ENCODE measurements at regions not wholly inside any gene's neighbourhood (a gene's known extent, or its start where the extent isn't known, plus 50 kb on each side); places are given as distances from the start of the nearest gene placed in this dataset.

DNA sequence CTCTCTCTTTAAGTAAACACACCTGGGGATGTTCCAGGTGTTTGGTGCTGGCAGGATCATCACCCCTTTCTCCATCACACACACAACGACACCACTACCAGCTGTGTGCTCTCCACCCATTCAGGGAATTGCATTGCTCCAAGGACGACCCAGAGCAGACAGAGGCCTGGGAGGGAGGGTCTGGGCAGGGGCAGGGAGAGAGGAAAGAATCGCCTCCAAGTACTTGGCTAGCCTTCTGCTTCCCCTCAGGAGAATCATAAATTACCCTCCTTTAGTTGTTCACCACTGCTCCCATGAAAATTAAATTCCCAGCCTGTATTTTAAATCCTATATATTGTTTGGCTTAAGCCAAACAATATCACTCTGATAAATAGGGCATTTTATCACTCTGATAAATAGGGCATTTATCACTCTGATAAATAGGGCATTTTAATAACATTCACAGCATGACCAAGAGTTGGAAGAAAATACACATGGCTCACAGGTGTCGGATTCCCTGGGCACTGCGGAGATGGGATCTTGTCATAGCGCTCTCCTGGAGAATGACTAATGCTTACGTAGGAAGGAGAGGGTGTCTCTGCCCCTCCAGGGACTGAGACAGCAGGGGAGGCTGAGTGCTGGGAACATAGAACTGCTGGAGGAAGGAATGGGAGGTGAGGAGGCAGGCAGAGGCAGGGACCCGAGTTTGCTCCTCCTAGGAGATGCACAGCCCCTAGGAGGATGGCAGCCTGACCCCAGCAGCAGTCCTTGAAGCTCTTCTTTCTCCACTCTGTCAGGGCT is 673.6 kb downstream of the HS3ST4 start:
- Histone ChIP-seq H3K9me3 (no peaks in the 10 kb centered on the region), H3K27me3 (no peaks in the 10 kb centered on the region), H3K27ac (no peak overlapping the region), H3K36me3 (no peaks in the 10 kb centered on the region), H3K4me3 (no peak overlapping the region), H3K4me1 (no peaks in the 10 kb centered on the region)
- no peak for DNase-seq
- TF ChIP-seq, protein P1, sequence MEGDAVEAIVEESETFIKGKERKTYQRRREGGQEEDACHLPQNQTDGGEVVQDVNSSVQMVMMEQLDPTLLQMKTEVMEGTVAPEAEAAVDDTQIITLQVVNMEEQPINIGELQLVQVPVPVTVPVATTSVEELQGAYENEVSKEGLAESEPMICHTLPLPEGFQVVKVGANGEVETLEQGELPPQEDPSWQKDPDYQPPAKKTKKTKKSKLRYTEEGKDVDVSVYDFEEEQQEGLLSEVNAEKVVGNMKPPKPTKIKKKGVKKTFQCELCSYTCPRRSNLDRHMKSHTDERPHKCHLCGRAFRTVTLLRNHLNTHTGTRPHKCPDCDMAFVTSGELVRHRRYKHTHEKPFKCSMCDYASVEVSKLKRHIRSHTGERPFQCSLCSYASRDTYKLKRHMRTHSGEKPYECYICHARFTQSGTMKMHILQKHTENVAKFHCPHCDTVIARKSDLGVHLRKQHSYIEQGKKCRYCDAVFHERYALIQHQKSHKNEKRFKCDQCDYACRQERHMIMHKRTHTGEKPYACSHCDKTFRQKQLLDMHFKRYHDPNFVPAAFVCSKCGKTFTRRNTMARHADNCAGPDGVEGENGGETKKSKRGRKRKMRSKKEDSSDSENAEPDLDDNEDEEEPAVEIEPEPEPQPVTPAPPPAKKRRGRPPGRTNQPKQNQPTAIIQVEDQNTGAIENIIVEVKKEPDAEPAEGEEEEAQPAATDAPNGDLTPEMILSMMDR (IDR thresholded peaks at IDR 0.05): no peak
- no peak for TF ChIP-seq POLR2A (IDR thresholded peaks at IDR 0.05)

DNA sequence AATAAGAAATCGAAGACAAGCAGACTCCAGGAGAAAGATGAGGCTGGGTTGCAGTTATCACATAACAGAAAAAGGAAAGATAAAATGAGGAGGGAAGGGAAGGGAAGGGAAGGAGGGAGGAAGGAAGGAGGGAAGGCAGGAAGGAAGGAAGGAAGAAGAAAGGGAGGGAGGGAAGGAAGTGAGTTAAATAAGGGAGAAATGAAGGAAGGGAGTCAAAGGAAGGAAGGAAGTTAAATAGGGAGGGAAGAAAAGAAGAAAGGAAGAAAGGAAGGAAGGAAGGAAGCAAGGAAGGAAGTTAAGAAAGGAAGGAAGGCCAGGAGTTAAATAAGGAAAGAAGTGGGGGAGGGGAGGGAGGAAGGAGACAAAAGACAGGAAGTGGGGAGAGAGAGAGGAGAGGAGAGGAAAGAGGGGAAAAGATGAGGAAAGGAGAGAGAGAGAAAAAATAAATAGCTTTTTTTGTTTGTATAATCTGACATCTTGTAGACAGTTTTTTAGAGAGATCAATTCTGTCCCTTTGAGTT is 679.6 kb downstream of the HS3ST4 start:
- no peaks in the 10 kb centered on the region for H3K4me1 ChIP-seq
- DNase-seq: no peak
- H3K27ac ChIP-seq: no peak overlapping the region
- TF ChIP-seq POLR2A (IDR thresholded peaks at IDR 0.05): no peak
- TF ChIP-seq, protein P1 (IDR thresholded peaks at IDR 0.05): no peak
- H3K27me3 ChIP-seq: no peaks in the 10 kb centered on the region
- no peaks in the 10 kb centered on the region for H3K9me3 ChIP-seq
- no peaks in the 10 kb centered on the region for H3K36me3 ChIP-seq
- H3K4me3 ChIP-seq: no peak overlapping the region

DNA sequence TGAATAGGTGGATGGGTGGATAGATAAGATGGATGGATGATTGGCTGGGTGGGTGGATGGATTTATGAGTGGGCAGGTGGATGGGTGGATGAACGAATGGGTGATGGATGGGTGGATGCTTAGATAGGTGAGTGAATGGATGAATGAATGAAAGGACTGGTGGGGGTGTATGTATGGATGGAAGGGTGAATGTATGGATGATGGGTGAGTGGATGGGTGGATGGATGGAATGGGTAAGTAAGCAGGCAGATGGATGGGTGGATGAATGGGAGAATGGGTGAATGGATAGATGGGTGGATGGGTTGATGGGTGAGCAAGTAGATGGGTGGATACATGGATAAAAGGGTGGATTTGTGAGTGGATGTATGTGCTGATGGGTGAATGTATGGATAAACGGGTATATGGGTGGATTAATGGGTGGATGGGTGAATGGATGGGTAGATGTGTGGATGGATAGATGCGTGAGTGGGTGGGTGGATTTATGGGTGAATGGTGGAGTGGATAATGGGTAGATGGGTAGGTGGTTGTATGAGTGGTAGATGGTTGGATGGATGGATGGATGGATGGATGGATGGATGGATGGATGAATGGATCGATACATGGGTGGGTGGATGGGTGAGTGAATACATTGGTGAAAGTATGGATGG is 682.6 kb downstream of the HS3ST4 start:
- TF ChIP-seq POLR2A (IDR thresholded peaks at IDR 0.05): no peak
- TF ChIP-seq, protein P1 (IDR thresholded peaks at IDR 0.05): no peak
- Histone ChIP-seq H3K9me3 (no peaks in the 10 kb centered on the region), H3K4me1 (no peaks in the 10 kb centered on the region), H3K27ac (no peak overlapping the region), H3K27me3 (no peaks in the 10 kb centered on the region), H3K4me3 (no peak overlapping the region), H3K36me3 (no peaks in the 10 kb centered on the region)
- no peak for DNase-seq

DNA sequence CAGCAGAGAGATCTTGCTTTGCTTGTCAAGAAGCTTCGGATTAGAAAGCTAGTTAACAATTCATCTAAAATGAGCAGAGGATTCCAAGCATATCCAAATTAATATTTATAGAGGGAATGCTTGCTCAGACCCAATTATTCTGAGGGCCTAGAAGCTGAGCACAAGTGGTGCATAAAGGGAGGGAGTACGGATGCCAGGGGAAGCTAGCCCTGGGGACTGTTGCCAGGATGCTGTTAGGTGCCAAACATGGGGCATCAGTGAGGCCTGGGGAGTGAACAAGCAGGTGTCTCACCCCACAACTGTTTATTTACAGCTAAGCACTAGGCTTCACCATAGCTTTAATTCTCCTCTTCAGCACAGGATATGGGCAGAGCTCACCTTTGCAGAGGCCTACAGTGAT is 684.1 kb upstream of the C16orf82 start:
- H3K4me3 ChIP-seq: no peak overlapping the region
- no peaks in the 10 kb centered on the region for H3K4me1 ChIP-seq
- no peak for DNase-seq
- no peaks in the 10 kb centered on the region for H3K9me3 ChIP-seq
- no peak overlapping the region for H3K27ac ChIP-seq
- no peaks in the 10 kb centered on the region for H3K27me3 ChIP-seq
- no peak for TF ChIP-seq POLR2A (IDR thresholded peaks at IDR 0.05)
- no peaks in the 10 kb centered on the region for H3K36me3 ChIP-seq

DNA sequence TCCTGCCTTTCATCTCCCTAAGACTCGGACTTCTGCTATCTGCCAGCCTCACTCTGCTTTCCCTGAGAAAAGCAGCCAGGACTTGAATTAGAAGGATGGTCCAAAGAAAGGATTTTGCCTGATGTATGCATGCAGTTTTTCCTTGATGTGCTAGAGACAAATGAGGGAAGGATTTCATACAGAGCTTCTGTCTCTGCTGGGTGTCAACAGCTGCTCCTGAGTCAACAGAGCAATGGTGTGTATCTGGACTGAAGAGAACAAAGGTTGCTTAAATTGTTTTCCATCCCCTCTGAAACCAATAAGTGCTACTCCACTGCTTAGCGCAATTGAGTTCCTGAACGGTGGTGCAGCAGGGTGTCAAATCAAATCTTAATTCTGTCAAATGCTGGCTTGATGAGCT is 680.6 kb upstream of the C16orf82 start:
- Histone ChIP-seq H3K27me3 (no peaks in the 10 kb centered on the region), H3K36me3 (no peaks in the 10 kb centered on the region), H3K9me3 (no peaks in the 10 kb centered on the region), H3K27ac (no peak overlapping the region), H3K4me3 (no peak overlapping the region), H3K4me1 (no peaks in the 10 kb centered on the region)
- DNase-seq: no peak
- TF ChIP-seq POLR2A (IDR thresholded peaks at IDR 0.05): no peak
- TF ChIP-seq, protein P1 (IDR thresholded peaks at IDR 0.05): no peak

DNA sequence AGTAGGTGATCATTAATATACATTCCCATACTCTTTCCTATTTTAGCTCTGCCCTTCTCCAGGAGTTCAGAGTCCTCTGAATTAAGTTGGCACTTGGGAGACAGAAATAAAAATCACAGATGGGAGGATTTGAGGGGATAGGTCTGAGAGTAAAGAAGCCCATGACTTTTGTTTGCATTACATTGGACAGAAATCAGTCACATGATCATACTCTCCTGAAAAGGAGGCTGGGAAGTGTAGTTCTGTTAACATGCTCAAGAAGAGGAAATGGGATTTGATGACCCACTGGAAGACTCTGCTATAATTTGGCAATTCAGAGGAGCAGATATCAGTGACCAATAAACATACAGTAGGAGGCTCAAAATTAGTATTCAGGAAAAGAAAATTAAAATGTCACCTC is 674.9 kb upstream of the C16orf82 start:
- Histone ChIP-seq H3K36me3 (no peaks in the 10 kb centered on the region), H3K27ac (no peak overlapping the region), H3K4me1 (no peaks in the 10 kb centered on the region), H3K4me3 (no peak overlapping the region), H3K27me3 (no peaks in the 10 kb centered on the region), H3K9me3 (no peaks in the 10 kb centered on the region)
- TF ChIP-seq, protein P1 (IDR thresholded peaks at IDR 0.05): no peak
- no peak for TF ChIP-seq POLR2A (IDR thresholded peaks at IDR 0.05)
- no peak for DNase-seq
